DMS 273 (cell line): ENCODE measurements at regions not wholly inside any gene's neighbourhood (a gene's known extent, or its start where the extent isn't known, plus 50 kb on each side); places are given as distances from the start of the nearest gene placed in this dataset.

Experiments used
- DNase-seq: peaks from one replicate; lab custom pipeline; 2025; ENCODE audit not compliant: unreplicated experiment; lab: John Stamatoyannopoulos, UW

DNA sequence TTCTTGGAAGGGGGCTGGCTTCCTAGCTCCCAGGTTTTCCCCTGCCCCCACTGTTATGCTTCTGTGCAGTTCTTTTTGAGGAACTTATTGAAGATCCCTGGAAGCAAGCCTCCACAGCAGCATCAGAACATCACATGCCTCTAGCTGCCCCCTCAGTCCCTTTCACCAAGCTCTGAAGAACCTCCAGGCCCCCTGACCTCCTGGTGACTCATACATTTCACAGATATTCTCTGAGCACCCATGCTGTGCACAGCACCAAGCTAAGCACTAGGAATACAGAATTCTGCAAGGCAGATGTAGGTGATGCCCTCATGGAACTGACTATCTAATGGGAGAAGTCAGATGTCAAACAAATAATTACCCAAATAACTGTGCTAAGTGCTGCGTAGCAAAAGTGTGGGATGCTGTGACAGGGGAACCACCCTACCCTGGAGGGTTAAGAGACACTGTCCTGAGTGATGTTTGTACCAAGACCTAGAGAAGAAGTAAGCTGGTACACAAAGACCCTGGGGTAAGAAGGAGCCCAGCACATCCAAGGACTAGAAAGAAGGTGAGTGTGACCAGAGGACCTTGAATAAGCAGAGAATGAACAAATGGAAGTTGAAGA, 213.7 kb upstream of the NR4A3 start:
- no peak for DNase-seq

DNA sequence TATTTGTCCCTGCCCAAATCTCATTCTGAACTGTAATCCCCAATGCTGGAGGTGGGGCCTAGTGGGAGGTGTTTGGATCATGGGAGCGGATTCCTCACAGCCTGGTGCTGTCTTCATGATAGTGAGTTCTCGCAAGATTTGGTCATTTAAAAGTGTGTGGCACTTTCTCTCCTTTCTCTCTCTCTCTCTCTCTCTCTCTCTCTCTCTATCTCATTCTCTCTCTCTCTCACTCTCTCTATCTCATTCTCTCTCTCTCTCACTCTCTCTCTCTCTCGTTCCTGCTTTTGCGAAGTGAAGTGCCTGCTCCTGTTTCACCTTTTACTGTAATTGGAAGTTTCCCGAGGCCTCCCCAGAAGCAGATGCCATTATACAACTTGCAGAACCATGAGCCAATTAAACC, 207.3 kb upstream of the NR4A3 start:
- DNase-seq, result no peak

DNA sequence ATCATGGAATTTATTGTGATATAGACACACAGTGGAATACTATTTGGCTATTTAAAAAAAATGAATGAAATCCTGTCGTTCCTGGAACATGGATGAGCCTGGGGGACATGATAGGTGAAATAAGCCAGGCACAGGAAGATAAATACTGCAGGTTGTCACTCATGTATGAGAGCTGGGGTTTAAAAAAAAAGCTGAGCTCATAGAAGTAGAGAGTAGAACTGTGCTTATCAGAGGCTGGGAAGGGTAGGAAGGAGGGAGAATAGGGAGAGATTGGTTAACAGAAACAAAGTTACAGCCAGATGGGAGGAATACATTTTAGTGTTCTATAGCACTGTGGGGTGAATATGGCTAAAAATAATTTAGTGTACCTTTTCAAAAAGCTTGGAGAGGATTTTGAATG, 200.6 kb upstream of the NR4A3 start:
- DNase-seq, result no peak

DNA sequence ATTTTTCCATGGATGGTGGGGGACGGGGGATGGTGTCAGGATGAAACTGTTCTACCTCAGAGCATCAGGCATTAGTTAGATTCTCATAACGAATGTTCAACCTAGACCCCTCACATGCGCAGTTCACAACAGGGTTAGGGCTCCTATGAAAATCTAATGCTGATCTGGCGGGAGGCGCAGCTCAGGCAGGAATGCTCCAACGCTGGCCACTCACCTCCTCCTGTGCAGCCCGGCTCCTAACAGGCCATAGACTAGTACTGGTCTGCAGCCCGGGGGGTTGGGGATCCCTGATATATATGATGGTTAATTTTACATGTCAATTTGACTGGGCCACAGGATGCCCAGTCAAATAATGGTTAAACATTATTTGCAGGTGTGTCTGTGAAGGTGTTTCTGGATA, 199.0 kb upstream of the NR4A3 start:
- DNase-seq, result no peak

DNA sequence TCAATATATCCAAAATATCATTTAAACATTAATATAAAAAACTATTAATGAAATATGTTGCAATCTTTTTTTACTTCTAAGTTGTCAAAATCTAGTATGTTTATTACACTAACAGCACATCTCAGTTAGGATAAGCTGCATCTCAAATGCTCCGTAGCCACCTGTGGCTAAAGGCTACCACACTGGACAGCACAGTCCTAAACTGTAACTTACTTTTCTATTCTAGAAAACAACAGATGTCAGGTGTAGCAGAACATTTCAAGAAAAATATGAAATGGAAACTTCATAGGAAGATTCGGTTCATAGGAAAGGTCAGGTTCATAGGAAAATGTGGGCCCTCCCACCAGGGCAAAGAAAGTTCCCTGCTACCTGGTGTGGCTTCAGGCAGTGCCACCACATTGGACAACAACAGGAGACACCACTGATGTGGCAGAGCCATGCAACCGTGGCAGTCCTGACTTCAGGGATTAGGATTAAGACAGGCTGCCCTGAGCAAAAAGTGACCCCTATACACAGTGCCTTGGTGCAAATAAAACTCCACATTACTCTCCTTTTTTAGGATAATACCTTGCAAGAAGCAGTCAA, 197.8 kb upstream of the NR4A3 start:
- DNase-seq, result no peak

DNA sequence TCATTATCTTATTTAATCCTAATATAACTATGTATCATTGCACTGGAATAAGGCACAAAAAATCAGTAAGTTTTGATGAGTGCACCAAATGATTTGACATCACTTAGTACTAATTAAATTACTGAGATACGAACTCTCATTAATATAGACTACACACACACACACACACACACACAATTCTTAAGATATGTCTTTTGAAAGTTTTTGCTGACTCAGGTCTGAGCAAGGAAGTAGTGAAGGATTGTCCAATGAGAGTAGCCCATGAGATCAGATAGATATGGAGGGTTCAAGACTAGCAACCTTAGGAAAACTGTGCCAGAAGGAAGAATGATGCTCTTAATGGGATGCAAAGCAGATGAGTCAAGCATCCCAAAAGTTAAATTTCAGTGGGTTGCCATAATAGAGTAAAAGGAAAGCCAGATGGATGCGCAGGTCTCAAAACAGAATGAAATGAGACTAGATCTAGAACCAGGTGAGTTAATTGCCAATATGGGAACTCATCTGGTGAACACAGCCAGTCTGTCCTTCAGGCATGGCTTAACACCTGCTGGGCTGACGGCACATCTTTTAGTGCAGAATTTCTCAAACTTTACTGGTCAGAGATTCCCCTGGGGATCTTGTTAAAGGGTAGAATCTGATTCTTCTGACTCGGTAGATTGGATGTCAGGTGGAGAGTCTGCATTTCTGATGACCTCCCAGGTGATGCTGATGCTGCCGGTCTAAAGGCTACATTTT, 197.0 kb upstream of the NR4A3 start:
- DNase-seq, result no peak

DNA sequence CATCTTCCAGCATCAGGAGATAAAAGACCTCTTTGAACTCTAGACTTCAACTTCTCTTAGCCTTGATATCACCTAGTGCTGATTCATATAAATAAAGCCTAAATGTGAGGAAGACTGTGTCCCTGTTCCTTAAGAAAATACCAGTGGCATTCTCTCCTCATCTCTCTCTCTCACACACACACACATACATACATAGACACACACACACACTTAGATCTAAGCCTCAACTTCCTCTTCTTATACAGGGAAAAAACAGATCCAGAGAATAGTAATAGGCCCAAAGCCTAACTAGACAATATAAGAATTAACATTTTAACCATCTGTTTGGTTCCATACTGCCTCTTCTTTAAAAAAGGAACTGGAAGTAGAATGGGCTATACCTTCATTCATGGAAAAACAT, 195.3 kb upstream of the NR4A3 start:
- no peak for DNase-seq

DNA sequence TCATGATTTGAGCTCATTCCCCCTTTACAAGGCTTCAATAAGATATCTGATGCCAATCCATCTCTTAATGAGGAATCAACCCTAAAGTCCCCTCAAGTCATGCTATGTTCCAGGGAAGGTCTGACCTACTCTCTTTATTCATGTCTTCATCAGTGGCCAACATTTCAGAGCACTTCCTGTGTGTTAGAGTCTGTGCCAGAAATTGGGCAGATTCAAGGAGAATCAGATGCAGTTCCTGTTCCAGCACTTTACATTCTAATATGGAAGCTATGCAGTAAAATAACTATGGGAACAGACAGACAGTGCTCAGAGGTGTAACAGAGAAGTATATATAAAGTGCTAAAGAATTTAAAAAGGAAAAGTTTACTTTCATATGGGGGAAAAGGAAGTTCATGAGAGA, 193.4 kb upstream of the NR4A3 start:
- no peak for DNase-seq

DNA sequence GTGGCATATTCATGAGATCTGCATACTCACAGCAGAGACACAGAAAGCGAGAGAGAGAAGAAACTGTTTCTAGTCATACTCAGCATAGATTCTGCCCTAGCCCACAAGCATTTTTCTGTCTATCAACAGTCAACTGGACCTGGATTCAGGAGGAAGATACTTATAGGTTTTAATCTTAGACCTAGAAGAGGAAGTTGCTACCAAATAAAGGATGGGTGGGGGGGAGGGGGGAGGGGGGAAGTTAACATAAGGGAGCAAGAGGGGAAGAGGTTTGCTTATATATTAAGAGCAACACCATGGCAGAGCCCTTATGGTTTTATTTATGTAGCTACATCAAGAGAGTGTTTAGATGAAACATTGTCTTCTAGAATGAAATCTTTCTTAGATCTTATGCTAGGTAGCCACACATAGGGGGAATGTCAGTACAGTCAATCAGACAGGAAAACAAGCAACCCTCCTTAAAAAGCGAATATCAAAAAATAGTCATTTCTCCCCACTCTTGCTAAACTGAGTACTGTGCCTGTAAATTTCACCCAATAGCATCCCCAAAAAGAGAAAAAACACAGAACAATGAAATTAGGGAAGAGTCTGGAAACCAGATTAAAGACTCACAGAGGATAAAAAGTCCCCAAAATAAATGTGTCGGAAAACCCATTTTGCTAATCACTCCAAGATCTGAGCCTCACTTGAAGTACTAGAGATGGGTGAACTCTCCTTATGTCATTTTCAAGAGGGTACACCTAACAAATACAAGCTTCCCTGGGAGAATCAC, 192.7 kb upstream of the NR4A3 start:
- DNase-seq, result no peak

DNA sequence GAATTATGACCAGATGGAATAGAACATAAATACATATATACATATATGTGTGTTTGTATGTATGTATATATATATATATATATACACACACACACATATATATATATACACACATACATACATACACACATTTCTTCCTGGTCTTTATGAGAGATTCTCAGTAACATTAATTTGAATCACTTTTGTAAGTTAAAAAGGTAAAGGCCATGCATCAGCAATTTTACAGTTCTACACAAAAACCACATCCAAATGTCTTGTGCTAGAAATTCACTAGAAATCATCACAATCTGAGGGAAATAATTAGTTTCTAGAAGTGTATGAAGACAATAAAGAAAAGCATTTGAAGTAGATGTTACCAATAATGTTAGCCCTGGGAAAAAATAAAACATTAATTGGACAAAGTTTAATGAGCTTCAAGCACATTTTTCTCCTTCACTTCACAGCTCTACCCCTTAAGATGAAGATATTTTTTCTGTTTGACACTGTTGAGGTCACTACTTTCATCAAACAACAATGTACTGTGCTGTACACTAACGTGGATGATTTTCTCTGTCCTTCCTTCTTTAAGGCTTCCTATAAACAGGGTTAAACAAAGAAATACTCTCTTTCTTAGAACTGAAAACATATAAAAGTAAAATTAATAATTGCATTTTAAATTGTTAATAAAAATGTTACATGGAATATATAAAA, 189.2 kb upstream of the NR4A3 start:
- no peak for DNase-seq

DNA sequence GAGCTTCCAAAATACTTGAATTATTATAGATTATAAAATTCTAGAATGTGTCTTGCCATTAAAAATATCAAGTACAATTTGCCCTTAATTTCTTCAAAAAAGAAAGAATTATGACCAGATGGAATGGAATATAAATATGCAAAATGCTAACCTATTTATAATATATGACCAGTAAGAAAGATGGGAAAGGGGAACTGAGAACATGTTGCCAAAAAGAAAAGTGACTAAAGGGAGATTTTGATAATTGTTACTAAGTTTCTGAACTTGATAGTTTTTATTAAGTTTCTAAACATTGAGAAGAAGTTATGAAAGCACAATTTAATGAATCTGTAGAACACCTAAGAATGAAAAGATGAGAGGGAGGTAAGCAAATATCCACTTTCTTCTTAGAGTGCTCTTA, 188.4 kb upstream of the NR4A3 start:
- no peak for DNase-seq

DNA sequence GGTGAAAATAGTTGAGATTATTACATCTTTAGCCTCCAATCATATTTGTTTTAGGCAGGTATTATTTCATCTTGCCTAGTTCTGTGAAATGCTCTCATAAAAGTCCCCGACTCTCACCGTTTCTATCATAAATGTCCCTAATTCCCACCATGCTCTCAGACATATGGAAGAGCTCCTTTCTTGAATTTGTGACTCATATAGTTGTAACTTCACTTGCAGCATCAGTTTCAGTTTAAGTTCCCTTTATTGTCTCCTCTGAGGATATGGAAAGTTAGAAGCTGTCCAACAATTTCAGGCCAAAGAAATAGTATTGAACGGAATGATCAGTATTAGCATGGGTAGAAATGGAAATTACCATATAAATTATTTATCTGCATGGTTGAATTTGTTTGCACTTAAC, 187.5 kb upstream of the NR4A3 start:
- no peak for DNase-seq

DNA sequence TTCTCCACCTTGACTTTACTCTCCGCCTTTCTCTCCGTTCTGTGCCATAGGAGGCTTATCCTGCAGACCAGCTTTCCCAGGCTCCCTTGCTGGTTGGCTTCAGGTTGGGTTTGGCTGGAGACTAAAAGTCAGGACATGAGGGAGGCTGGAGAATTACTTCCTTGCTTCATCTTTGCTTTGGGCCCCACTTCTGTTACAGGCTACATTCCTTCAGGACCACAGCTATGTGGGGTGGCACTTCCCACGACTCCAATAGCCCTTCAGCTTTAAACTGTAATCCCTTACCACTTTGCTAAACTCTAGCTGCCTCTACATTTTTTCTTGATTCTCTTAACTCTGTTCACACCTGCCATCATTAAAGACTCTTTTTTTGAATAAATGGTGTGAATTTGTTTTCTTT, 186.7 kb upstream of the NR4A3 start:
- no peak for DNase-seq

DNA sequence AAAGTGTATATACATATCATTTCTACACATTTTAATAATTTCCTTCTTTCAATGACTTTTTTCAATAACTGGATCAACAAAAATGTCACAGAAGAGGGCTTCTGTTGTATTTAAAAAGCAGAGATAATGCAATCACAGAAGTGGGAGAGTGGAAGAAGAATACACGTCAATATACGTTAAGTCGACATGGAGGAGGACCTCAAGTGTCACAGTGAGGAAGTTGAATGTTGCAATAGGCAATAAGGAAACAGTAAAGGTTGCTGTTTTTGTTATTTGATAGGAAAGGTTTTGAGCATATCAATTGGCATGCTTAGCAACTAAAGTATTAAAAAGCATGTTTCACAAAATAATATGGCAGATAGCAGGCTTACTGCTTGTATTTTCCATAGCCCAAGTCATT, 184.0 kb upstream of the NR4A3 start:
- DNase-seq, result no peak

DNA sequence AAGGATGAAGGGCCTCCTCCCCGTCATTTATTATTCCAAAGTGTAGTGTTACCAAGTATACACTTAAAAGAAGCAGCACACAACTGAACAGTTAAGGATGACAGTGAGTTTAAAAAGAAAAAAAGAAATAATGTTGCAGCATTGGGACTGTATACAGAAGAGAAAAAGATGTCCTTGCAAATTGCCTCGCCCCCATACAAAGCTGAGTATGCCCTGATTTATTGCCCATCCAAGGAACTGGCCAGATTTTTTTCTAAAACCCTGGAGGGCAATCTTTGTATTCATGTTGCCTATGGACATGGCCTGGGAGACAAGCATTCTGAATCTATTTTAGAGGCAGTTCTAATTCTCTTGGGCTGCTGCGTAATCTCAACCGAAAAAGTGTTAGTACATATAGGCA, 182.7 kb upstream of the NR4A3 start:
- DNase-seq, result no peak

DNA sequence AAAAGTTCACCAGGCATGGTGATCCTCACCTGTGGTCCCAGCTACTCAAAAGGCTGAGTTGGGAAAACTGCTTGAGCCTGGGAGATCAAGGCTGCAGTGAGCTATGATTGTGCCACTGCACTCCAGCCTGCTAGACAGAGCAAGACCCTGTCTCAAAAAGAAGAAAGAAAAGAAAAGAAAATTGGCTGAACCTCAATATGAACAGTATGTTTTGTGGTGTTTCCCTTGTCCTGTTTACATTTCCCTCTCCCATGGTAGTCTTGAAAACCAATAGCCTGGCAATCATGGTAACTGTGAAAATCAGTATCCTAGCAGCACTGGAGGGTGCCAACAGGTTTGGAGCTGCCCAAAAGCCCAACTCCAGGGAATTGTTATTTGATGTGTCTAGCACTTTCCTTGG, 174.1 kb upstream of the NR4A3 start:
- no peak for DNase-seq

DNA sequence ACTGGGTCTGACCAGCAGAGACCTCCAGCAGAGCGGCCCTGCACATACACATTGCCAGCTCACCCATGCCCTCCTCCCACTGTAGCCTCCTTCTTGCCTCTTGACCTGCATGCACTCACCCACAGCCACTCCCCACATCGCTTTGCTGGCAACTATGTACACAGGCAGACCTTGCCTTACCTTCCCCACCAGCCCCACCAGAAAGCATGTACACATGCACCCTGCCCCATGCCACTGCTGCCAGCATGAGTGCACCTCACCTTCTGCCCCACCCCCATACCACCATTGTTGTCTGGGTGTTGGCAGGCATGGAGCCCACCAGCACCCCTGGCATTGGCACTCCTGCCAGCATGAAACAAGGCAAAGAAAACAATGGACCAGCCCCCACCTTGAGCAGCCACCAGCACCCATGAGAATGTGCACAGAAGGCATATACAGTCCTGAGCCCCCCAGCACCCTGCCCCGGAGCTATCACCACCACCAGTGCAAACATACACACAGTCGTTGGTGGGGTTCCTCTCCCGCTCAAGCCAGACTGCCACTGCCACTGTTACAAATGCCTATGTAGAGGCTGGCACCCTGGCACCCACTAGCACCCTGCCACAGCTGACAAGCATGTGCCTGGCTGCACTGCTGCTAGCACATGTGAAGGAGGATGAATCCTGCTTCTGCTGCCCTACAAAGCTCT, 171.4 kb upstream of the NR4A3 start:
- DNase-seq, result no peak

DNA sequence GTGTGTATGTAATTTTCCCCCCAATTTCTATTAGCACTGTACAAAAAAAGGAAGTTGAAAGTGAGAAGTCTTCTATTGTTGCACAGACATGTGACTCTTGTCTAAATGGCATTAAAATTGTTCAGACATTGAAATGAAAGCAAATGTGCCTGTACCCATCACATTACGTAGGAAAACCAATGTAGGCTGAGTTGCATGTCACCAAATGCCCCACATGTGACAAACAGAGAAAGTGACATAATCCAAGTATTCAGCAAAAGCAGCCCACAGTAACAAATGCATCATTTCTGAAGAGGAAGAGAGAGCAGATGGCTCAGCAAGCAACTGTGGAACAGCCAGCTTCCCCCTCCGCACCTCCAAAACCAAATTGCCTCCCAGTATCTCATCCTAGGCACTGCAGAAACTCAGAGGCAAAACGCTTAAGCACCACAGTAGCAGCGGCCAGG, 161.5 kb upstream of the NR4A3 start:
- no peak for DNase-seq

DNA sequence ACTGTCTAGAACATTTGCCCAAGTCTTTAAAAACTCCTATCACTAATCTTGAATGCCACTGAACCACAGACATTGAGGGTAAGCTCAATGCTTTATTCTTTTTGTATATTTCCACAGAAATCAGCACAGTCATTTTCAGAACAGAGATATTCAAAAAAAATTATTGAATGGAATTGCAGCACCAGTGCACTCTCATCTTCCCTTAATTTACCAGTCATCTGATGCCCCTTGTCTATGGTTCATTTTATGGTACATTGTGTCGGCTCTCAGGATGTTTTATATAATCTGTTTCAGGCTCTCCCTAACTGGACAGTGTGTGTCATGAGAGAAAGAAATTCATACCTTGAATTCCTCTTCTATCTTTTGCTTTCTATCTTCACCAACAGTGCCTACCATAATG, 158.4 kb upstream of the NR4A3 start:
- DNase-seq, result no peak

DNA sequence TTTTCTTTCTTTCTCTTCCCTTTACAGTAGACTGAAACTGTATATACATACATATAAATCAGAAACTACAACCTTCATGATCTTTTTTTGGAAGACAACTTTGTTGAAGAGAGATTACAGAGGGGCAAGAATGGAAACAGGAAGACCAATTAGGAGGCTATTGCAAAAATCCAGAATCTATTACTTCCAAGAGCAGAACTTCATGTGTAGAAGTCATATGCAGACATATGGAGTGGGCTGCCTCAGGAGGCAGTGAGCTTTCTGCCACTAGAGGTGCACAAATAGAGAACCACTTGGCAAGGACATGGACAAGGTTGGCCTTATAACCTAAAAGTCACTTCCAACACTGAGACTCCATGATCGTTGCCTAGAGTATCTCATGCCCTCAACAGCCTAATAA, 157.8 kb upstream of the NR4A3 start:
- DNase-seq, result peak; percentile 4

DNA sequence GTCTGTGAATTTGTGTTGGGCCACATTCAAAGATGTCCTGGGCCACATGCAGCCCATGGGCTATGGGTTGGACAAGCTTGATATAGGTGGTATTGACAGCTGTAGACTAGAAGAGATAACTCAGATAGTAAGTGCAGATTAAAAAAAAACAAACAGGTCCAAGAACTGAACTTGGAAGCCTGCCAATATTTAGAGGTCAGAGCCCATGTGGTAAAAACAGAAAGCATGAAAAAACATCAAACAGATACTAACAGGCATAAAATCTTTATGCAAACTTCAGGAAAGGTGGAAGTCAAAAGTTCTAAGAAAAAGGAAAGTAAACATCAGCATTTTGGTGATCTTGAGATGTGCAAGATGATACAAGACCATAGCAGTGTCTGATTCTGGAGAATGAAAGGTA, 155.1 kb upstream of the NR4A3 start:
- peak; percentile 26 for DNase-seq
